ENCODE measurements at regions not wholly inside any gene's neighbourhood (a gene's known extent, or its start where the extent isn't known, plus 50 kb on each side); places are given as distances from the start of the nearest gene placed in this dataset.

DNA sequence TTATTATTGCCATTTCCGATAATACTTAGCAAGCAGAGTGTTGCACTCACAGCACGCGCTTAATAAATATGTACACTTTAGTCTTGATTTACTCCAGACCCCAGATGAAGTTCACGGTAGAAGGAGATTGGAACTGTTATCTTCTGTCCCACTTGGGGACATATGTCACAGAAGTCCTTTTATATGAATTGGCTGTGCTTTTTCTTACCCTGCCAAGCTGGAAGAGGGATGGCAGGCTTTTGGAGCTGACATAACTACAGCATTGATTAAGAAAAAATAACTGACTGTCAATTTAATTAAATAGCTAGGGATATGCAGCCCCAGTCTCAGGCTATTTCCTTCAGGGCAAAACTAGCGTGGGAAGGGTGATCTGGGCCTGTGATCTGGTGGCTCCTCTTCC, 182.2 kb downstream of the SH2D4B start:
- TF ChIP-seq, protein P1, sequence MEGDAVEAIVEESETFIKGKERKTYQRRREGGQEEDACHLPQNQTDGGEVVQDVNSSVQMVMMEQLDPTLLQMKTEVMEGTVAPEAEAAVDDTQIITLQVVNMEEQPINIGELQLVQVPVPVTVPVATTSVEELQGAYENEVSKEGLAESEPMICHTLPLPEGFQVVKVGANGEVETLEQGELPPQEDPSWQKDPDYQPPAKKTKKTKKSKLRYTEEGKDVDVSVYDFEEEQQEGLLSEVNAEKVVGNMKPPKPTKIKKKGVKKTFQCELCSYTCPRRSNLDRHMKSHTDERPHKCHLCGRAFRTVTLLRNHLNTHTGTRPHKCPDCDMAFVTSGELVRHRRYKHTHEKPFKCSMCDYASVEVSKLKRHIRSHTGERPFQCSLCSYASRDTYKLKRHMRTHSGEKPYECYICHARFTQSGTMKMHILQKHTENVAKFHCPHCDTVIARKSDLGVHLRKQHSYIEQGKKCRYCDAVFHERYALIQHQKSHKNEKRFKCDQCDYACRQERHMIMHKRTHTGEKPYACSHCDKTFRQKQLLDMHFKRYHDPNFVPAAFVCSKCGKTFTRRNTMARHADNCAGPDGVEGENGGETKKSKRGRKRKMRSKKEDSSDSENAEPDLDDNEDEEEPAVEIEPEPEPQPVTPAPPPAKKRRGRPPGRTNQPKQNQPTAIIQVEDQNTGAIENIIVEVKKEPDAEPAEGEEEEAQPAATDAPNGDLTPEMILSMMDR (IDR thresholded peaks at IDR 0.05): no peak
- TF ChIP-seq EP300 (IDR thresholded peaks at IDR 0.05): no peak
- TF ChIP-seq POLR2A (IDR thresholded peaks at IDR 0.05): no peak
